Naive thymus-derived CD8-positive, alpha-beta T cell (primary cell): ENCODE measurements at regions not wholly inside any gene's neighbourhood (a gene's known extent, or its start where the extent isn't known, plus 50 kb on each side); places are given as distances from the start of the nearest gene placed in this dataset.
A peak's percentile ranks its signal among the peaks of the same experiment; 100 is the strongest.

Source experiments
- ATAC-seq, 2 donors: fragments of 150-1000 bp; cut with Tn5 transposase in 1 of 2; sonication (Bioruptor Pico), chemical (Tn5 transposase) in 1 of 2; 1 replicate in 1 of 2; 2 replicates in 1 of 2; pipeline ENCODE4 v1.10.0; 2021; ENCODE audit warnings: mild to moderate bottlenecking in 2 of 2, moderate library complexity in 2 of 2
- POLR2A ChIA-PET: fragments of 350-600 bp; sonication (Branson Sonifier 250); formaldehyde crosslinking; loops from one replicate; lab custom pipeline; 2021; ENCODE audit warnings: antibody characterized with exemption; lab: Charles Lee
- DNase-seq, 10 donors: peaks; one replicate each; pipeline versions ENCODE4 v3.0.0 to v3.0.0-alpha.2; 2020 to 2022
- H3K27ac Mint-ChIP-seq, 10 donors: one replicate each; pipeline ENCODE4 v1.8.0; 2020 to 2022; ENCODE audit warnings: mild to moderate bottlenecking in 10 of 10, mixed read lengths in 10 of 10, moderate library complexity in 4 of 10, inconsistent platforms in 1 of 10
- H3K27me3 Mint-ChIP-seq, 5 donors: one replicate each; pipeline ENCODE4 v1.8.0; 2021 to 2022; ENCODE audit warnings: mixed read lengths in 5 of 5
- H3K36me3 Mint-ChIP-seq, 3 donors: one replicate each; pipeline ENCODE4 v1.8.0; 2020 to 2022; ENCODE audit warnings: mixed read lengths in 3 of 3, mild to moderate bottlenecking in 2 of 3, inconsistent platforms in 1 of 3
- H3K4me1 Mint-ChIP-seq, 4 donors: one replicate each; pipeline ENCODE4 v1.8.0; 2021 to 2022; ENCODE audit warnings: mixed read lengths in 4 of 4
- H3K4me3 Mint-ChIP-seq, 10 donors: one replicate each; pipeline ENCODE4 v1.8.0; 2020 to 2022; ENCODE audit warnings: mild to moderate bottlenecking in 10 of 10, mixed read lengths in 10 of 10, moderate library complexity in 6 of 10, inconsistent platforms in 1 of 10
- H3K9me3 Mint-ChIP-seq, 9 donors: one replicate each; pipeline ENCODE4 v1.8.0; 2020 to 2022; ENCODE audit warnings: mixed read lengths in 9 of 9, mild to moderate bottlenecking in 3 of 9, inconsistent platforms in 1 of 9, moderate library complexity in 1 of 9

DNA sequence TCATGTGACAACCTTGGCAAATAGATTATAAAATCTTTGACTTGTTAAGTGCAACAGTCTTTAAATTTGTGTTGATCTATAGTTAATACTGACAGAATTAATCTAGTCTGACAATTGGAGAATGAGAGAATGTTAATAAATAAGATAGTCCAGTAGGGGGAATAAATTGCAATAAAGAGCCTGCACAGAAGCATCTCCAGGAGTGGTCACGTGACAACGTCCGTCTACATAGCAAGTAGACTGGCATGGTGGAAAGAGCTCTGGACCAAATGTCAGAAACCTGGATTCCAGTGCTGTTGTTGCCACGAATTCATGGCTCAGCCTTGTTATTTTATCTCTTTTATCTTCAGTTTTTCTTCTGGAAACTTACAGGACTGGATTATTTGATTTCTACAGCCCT is 436.5 kb downstream of the RAB28 start:
- Mint-ChIP-seq H3K27me3 (no peaks in the 10 kb centered on the region), H3K36me3 (peaks cover 0 to 14% (median 2%) of the 10 kb centered on the region in 3 donors), H3K4me3 (no peak overlapping the region), H3K9me3 (peaks cover 2 to 38% (median 14%) of the 10 kb centered on the region in 9 donors), H3K4me1 (no peaks in the 10 kb centered on the region), H3K27ac (no peak overlapping the region)
- DNase-seq = no peak
- ATAC-seq = no peak
- POLR2A ChIA-PET = no interaction called here

DNA sequence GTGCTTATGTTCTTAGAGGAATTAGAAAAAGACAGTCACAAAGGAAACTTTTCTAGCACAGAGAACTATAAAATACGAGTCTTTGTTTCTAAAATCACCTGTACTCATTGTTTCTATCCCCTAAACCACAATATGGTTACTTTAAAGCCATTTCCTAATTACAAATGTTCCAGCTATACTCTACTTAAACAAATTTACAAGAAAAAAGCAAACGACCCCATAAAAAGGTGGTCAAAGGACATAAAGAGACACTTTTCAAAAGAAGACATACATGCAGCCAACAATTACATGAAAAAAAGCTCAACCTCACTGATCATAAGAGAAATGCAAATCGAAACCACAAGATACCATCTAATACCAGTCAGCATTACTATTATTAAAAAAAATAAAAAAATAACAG is 447.3 kb downstream of the RAB28 start:
- no peak overlapping the region for H3K27ac Mint-ChIP-seq
- POLR2A ChIA-PET = no interaction called here
- peaks cover 0 to 1% (median 0%) of the 10 kb centered on the region in 5 donors for H3K27me3 Mint-ChIP-seq
- no peak for DNase-seq
- H3K4me3 Mint-ChIP-seq = no peak overlapping the region
- peaks cover 0 to 15% (median 3%) of the 10 kb centered on the region in 9 donors for H3K9me3 Mint-ChIP-seq
- no peaks in the 10 kb centered on the region for H3K36me3 Mint-ChIP-seq
- no peaks in the 10 kb centered on the region for H3K4me1 Mint-ChIP-seq
- no peak for ATAC-seq

DNA sequence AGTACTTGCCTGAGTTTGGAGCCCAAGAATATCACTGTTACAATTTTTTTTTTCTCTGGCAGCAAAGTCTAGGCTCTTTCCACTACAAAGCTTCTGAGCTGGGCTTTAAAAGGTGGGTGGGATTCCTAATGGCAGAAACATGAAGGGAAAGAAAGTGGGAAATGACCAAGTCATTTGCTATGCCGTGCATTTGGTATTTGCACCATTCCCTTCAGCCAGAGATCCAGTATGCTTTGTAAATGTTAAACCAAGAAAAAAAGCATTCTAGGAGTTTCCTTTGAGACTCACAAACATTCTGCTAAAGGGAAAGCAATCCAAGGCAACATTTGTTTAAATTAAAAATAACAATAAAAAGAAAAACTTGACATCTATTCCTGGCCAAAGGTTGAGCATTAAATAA is 451.2 kb downstream of the RAB28 start:
- Mint-ChIP-seq H3K36me3 (no peaks in the 10 kb centered on the region), H3K4me3 (no peak overlapping the region), H3K9me3 (peaks cover 0 to 16% (median 6%) of the 10 kb centered on the region in 9 donors), H3K4me1 (no peaks in the 10 kb centered on the region), H3K27ac (no peak overlapping the region), H3K27me3 (peaks cover 0 to 1% (median 0%) of the 10 kb centered on the region in 5 donors)
- DNase-seq = no peak
- no peak for ATAC-seq
- POLR2A ChIA-PET = no interaction called here

GRCh38 chr4:13024147-13025105 is 459.7 kb downstream of the RAB28 start:
- Mint-ChIP-seq H3K27ac (no peak overlapping the region), H3K36me3 (no peaks in the 10 kb centered on the region), H3K9me3 (peaks cover 0 to 14% (median 0%) of the 10 kb centered on the region in 9 donors), H3K4me1 (no peaks in the 10 kb centered on the region), H3K4me3 (no peak overlapping the region), H3K27me3 (peaks cover 0 to 3% (median 0%) of the 10 kb centered on the region in 5 donors)
- no peak for ATAC-seq
- DNase-seq = no peak
- POLR2A ChIA-PET = no interaction called here

- POLR2A ChIA-PET = no interaction called here
- ATAC-seq = no peak
- no peaks in the 10 kb centered on the region for H3K4me1 Mint-ChIP-seq
- H3K27ac Mint-ChIP-seq = no peak overlapping the region
- peaks cover 0 to 3% (median 0%) of the 10 kb centered on the region in 3 donors for H3K36me3 Mint-ChIP-seq
- H3K27me3 Mint-ChIP-seq = peaks cover 0 to 7% (median 4%) of the 10 kb centered on the region in 5 donors
- no peak for DNase-seq
- peaks cover 0 to 22% (median 6%) of the 10 kb centered on the region in 9 donors for H3K9me3 Mint-ChIP-seq
- H3K4me3 Mint-ChIP-seq = no peak overlapping the region
Observed at GRCh38 chr4:13007802-13008470, 476.2 kb downstream of the RAB28 start.

- H3K4me3 Mint-ChIP-seq = no peak overlapping the region
- H3K27ac Mint-ChIP-seq = no peak overlapping the region
- POLR2A ChIA-PET = no interaction called here
- ATAC-seq = no peak
- no peak for DNase-seq
- no peaks in the 10 kb centered on the region for H3K27me3 Mint-ChIP-seq
- peaks cover 6 to 39% (median 31%) of the 10 kb centered on the region in 9 donors for H3K9me3 Mint-ChIP-seq
- H3K36me3 Mint-ChIP-seq = peaks cover 0 to 19% (median 8%) of the 10 kb centered on the region in 3 donors
- H3K4me1 Mint-ChIP-seq = no peaks in the 10 kb centered on the region
Observed at GRCh38 chr4:12993923-12994322, 490.2 kb downstream of the RAB28 start.

GRCh38 chr4:12987284-12987683 is 496.9 kb downstream of the RAB28 start:
- DNase-seq (no peak), ATAC-seq (no peak)
- H3K4me1 Mint-ChIP-seq = no peaks in the 10 kb centered on the region
- POLR2A ChIA-PET = no interaction called here
- peaks cover 0 to 36% (median 19%) of the 10 kb centered on the region in 9 donors for H3K9me3 Mint-ChIP-seq
- no peak overlapping the region for H3K27ac Mint-ChIP-seq
- peaks cover 0 to 2% (median 0%) of the 10 kb centered on the region in 5 donors for H3K27me3 Mint-ChIP-seq
- H3K36me3 Mint-ChIP-seq = peaks cover 0 to 25% (median 6%) of the 10 kb centered on the region in 3 donors
- no peak overlapping the region for H3K4me3 Mint-ChIP-seq

GRCh38 chr4:12979797-12980196 is 504.3 kb downstream of the RAB28 start:
- no peak for DNase-seq
- ATAC-seq = no peak
- Mint-ChIP-seq H3K4me3 (no peak overlapping the region), H3K4me1 (no peaks in the 10 kb centered on the region), H3K27me3 (no peaks in the 10 kb centered on the region), H3K9me3 (peaks cover 11 to 54% (median 25%) of the 10 kb centered on the region in 9 donors), H3K36me3 (peaks cover 0 to 12% (median 6%) of the 10 kb centered on the region in 3 donors), H3K27ac (no peak overlapping the region)
- POLR2A ChIA-PET = no interaction called here

DNA sequence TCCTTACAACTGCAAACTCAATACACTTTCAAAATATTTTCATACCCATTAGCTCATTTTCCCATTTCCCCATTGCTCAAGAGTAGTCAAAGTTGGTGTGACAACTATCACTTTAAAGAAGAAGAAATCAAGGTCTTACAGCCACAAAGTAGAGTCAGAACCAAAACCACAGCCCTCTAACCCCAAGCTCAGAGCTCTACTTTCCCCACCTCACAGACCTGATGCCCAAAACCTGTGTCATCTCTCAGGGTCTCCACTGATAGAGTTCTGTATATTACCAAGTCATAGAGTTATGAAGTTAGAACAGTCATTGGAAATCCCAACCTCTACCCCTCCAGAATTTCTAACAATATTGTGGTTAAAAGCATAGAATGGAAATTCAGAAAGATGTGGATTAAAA is 505.8 kb downstream of the RAB28 start:
- Mint-ChIP-seq H3K36me3 (peaks cover 0 to 6% (median 4%) of the 10 kb centered on the region in 3 donors), H3K9me3 (peaks cover 8 to 41% (median 17%) of the 10 kb centered on the region in 9 donors), H3K4me3 (no peak overlapping the region), H3K27ac (no peak overlapping the region), H3K4me1 (no peaks in the 10 kb centered on the region), H3K27me3 (no peaks in the 10 kb centered on the region)
- POLR2A ChIA-PET = no interaction called here
- no peak for ATAC-seq
- no peak for DNase-seq

DNA sequence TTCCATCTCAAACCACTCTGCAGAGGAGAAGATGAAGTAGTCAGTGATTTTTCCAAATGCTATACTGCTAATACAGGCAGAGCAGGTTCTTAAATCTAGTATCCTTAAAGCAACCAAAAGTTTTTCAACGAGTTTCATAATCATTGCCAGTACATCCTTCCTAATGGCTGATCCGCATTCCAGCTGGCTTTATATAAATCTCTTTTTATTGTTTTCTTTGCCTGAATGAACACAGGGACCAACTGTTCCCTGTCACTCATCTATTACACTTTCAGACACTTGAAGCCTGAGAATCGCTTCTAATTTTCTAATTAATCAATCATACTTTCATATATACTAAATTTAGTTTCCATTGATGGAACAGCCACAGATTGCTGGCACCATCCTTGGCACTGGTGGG is 508.6 kb downstream of the RAB28 start:
- Mint-ChIP-seq H3K36me3 (peaks cover 0 to 8% (median 0%) of the 10 kb centered on the region in 3 donors), H3K27me3 (no peaks in the 10 kb centered on the region), H3K27ac (no peak overlapping the region), H3K4me3 (peak overlapping the region in 1 of 10 donors; percentile 31), H3K9me3 (peaks cover under 1 to 17% (median 5%) of the 10 kb centered on the region in 9 donors), H3K4me1 (no peaks in the 10 kb centered on the region)
- DNase-seq = no peak
- ATAC-seq = no peak
- POLR2A ChIA-PET = no interaction called here

- ATAC-seq (no peak), DNase-seq (no peak)
- H3K27ac Mint-ChIP-seq = no peak overlapping the region
- H3K4me3 Mint-ChIP-seq = no peak overlapping the region
- H3K9me3 Mint-ChIP-seq = peaks cover 0 to 11% (median 5%) of the 10 kb centered on the region in 9 donors
- H3K4me1 Mint-ChIP-seq = no peaks in the 10 kb centered on the region
- no peaks in the 10 kb centered on the region for H3K27me3 Mint-ChIP-seq
- POLR2A ChIA-PET = no interaction called here
- H3K36me3 Mint-ChIP-seq = peaks cover 0 to 8% (median 0%) of the 10 kb centered on the region in 3 donors
Observed at GRCh38 chr4:12973522-12973921, 510.6 kb downstream of the RAB28 start.

DNA sequence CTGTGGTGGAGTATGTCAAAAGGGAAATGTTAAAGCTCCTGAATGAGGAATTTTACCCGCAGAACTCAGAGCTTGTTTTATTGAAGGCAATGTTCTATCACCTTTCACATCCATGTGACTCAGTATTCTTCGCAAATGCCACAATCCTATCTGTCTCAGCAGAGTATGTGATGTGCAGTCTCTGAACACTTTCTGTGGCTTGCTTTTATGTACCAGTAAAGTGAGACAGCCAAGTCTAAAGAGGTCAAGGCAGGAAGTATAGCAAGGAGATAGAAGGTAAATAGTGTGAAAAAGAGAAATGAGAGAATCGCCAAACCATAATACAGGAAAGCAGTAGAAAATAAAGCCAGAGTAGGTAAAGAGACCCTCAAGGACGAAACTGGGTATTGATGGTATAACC is 515.8 kb downstream of the RAB28 start:
- no peak for ATAC-seq
- H3K9me3 Mint-ChIP-seq = peaks cover 0 to 4% (median 0%) of the 10 kb centered on the region in 9 donors
- H3K4me3 Mint-ChIP-seq = no peak overlapping the region
- DNase-seq = no peak
- H3K36me3 Mint-ChIP-seq = peaks cover 0 to 5% (median 0%) of the 10 kb centered on the region in 3 donors
- H3K4me1 Mint-ChIP-seq = no peaks in the 10 kb centered on the region
- no peak overlapping the region for H3K27ac Mint-ChIP-seq
- POLR2A ChIA-PET = no interaction called here
- no peaks in the 10 kb centered on the region for H3K27me3 Mint-ChIP-seq

- H3K4me1 Mint-ChIP-seq = no peaks in the 10 kb centered on the region
- peaks cover 0 to 5% (median 0%) of the 10 kb centered on the region in 3 donors for H3K36me3 Mint-ChIP-seq
Observed at GRCh38 chr4:12966726-12967125, 517.4 kb downstream of the RAB28 start.

More at GRCh38 chr4:12966726-12967125, 517.4 kb downstream of the RAB28 start:
- Mint-ChIP-seq H3K27ac (no peak overlapping the region), H3K27me3 (no peaks in the 10 kb centered on the region), H3K9me3 (peaks cover 0 to 4% (median 0%) of the 10 kb centered on the region in 9 donors), H3K4me3 (no peak overlapping the region)
- ATAC-seq = no peak
- no peak for DNase-seq
- POLR2A ChIA-PET = no interaction called here
